Fibroblast of skin of back (primary cell): ENCODE measurements at regions not wholly inside any gene's neighbourhood (a gene's known extent, or its start where the extent isn't known, plus 50 kb on each side); places are given as distances from the start of the nearest gene placed in this dataset.
"Not testable (repeated sequence)": the region's sequence is repeated elsewhere in the genome, so short reads cannot be mapped to it uniquely, and the experiment has no call there.

Experiments used
- DNase-seq: peaks from one replicate; pipeline ENCODE4 v3.0.0-alpha.2; 2013

- no peak for DNase-seq
Observed at GRCh38 chr5:52620315-52620714, 167.4 kb upstream of the ITGA1 start.

- DNase-seq, result no peak
Observed at GRCh38 chr5:52623291-52623690, 164.4 kb upstream of the ITGA1 start.

- DNase-seq, result no peak
Observed at GRCh38 chr5:52624291-52624690, 163.4 kb upstream of the ITGA1 start.

- no peak for DNase-seq
Observed at GRCh38 chr5:52626312-52626711, 161.4 kb upstream of the ITGA1 start.

- no peak for DNase-seq
Observed at GRCh38 chr5:52627740-52628139, 160.0 kb upstream of the ITGA1 start.

- DNase-seq, result no peak
Observed at GRCh38 chr5:52632281-52632680, 155.4 kb upstream of the ITGA1 start.

- not testable (repeated sequence) for DNase-seq
Observed at GRCh38 chr5:52634171-52634570, 153.5 kb upstream of the ITGA1 start.

- no peak for DNase-seq
Observed at GRCh38 chr5:52638732-52639131, 149.0 kb upstream of the ITGA1 start.

- DNase-seq, result no peak
Observed at GRCh38 chr5:52648726-52649125, 139.0 kb upstream of the ITGA1 start.

GRCh38 chr5:52655163-52655562 lies 132.6 kb upstream of the ITGA1 start:
- DNase-seq, result no peak

- no peak for DNase-seq
Observed at GRCh38 chr5:52656569-52657246, 131.0 kb upstream of the ITGA1 start.

- peak; percentile 48 for DNase-seq
Observed at GRCh38 chr5:52657247-52657645, 130.5 kb upstream of the ITGA1 start.

GRCh38 chr5:52658246-52658645 lies 129.5 kb upstream of the ITGA1 start:
- no peak for DNase-seq

GRCh38 chr5:52660621-52661020 lies 127.1 kb upstream of the ITGA1 start:
- no peak for DNase-seq

GRCh38 chr5:52661903-52662595 lies 125.7 kb upstream of the ITGA1 start:
- DNase-seq, result no peak

- peak; percentile 76 for DNase-seq
Observed at GRCh38 chr5:52665559-52665958, 122.2 kb upstream of the ITGA1 start.

GRCh38 chr5:52668139-52668538 lies 119.6 kb upstream of the ITGA1 start:
- no peak for DNase-seq

- no peak for DNase-seq
Observed at GRCh38 chr5:52668544-52669185, 119.1 kb upstream of the ITGA1 start.

- DNase-seq, result no peak
Observed at GRCh38 chr5:52672459-52672858, 115.3 kb upstream of the ITGA1 start.

- no peak for DNase-seq
Observed at GRCh38 chr5:52673495-52673894, 114.2 kb upstream of the ITGA1 start.

- DNase-seq, result peak; percentile 77
Observed at GRCh38 chr5:52674815-52675545, 112.7 kb upstream of the ITGA1 start.

GRCh38 chr5:52682492-52682891 lies 105.2 kb upstream of the ITGA1 start:
- no peak for DNase-seq

GRCh38 chr5:52684051-52684450 lies 103.7 kb upstream of the ITGA1 start:
- DNase-seq, result peak; percentile 74
